Esophagus squamous epithelium (tissue), 4 donors: ENCODE measurements at regions not wholly inside any gene's neighbourhood (a gene's known extent, or its start where the extent isn't known, plus 50 kb on each side); places are given as distances from the start of the nearest gene placed in this dataset.

Experiments
- CTCF ChIP-seq, 6 experiments: fragments of 450-650 bp in 4 of 6; fragments of 200-600 bp in 2 of 6; sonication (generic) in 2 of 6; IDR thresholded peaks; one replicate each; pipeline ENCODE4 v1.5.1; 2016 to 2019; ENCODE audit warnings: antibody characterized with exemption in 6 of 6, mild to moderate bottlenecking in 4 of 6, moderate library complexity in 4 of 6
- POLR2A ChIP-seq, 4 donors: fragments of 450-650 bp; IDR thresholded peaks; one replicate each; pipeline ENCODE4 v1.6.1; 2017; ENCODE audit warnings: antibody characterized with exemption in 4 of 4, mild to moderate bottlenecking in 4 of 4, moderate library complexity in 3 of 4

DNA sequence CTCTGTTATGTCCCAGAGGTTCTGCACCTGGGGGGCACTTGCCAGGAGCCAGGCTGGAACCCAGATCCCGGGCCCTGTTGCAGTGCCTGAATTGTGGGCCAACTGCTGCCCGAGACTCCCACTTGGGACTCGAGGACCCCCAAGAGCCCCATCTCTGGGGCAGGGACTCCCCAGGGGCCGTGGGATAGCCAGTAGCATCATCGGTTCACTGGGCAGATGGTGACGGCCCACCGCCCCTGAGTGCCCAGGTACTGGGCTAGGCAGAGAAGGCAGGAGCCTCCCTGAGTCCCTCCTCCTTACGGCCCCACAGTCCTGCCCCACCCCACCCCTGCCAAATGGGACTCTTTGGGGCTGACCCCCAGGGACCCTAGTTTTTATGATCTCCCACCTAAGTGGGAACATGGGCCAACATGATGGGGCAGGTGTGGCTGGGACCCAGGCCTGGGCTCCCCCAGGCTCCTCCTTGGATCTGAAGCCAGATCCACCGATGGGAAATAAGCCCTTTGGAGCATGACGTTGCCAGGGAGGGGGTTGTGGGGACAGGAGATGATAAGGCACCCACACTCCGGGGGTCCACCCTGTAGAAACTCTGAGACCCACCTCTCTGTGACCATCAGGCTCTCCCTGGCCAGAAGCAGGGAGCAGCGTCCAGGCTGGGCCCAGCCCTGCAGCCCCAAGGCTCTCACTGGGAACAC, 94.5 kb upstream of the FGF3 start:
- no peak for TF ChIP-seq CTCF (IDR thresholded peaks at IDR 0.05)
- no peak for TF ChIP-seq POLR2A (IDR thresholded peaks at IDR 0.05)
